NCI-H748 (cell line): ENCODE measurements at regions not wholly inside any gene's neighbourhood (a gene's known extent, or its start where the extent isn't known, plus 50 kb on each side); places are given as distances from the start of the nearest gene placed in this dataset.
"Not testable (repeated sequence)": the region's sequence is repeated elsewhere in the genome, so short reads cannot be mapped to it uniquely, and the experiment has no call there.

Source experiments
- DNase-seq: peaks from one replicate; lab custom pipeline; 2025; ENCODE audit not compliant: unreplicated experiment; lab: John Stamatoyannopoulos, UW

- no peak for DNase-seq
Observed at GRCh38 chr4:177177541-177178081, 132.1 kb upstream of the NEIL3 start.

DNA sequence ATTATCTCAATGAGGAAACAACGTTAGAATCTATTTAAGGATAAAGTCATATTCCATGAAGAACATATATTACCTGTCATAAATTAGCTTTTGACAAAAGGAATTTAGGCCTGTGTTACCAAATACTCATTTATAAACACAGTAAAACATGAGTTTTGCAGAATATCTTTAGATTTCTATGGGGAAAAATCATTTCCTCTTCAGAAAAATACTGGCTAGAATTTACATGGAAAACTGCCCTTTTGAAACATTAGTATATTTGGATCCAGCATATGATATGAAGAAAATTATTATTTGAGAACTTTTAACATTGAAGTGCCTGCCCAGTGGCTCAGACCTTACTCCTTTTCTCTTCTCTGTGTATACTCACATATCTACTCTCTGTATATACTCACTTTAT lies 131.4 kb upstream of the NEIL3 start:
- no peak for DNase-seq

DNA sequence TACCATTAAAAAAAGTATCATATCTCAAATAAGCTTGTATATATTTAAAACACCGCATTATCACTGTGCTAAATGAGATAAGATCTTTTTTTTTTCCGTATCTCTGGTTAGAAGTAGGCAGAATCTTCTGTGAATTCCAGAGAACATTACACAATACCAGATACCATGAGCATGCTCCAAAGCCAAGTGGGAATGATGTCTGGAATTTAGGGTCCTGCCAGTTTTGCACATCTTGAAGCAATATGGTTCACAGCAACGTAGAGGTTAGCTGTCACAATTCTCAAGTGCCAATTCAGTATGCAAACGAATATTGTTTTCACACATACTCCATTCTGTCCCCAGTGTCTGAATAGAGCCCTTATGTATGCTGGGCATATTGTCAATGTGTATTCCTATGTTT lies 127.5 kb upstream of the NEIL3 start:
- DNase-seq: no peak

DNA sequence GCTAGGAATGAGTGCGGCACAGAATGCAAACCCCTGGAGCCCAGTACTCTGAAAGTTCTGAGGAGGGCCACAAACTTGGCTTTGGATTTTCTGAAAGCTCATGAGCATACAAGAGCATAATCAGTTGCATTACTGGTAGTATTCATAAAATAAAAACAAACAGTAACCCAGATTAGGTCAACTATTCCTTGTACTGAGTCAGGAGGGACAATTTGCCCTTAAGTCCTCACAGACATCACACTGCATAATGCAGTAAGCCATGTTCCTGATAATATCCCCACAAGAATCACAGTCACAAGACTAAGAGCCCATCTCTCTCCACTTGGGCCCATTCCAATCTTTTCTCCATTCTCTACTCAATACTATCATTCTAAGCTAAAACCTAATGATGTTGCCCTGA lies 126.9 kb upstream of the NEIL3 start:
- DNase-seq: no peak

GRCh38 chr4:177185151-177185550 lies 124.5 kb upstream of the NEIL3 start:
- no peak for DNase-seq

DNA sequence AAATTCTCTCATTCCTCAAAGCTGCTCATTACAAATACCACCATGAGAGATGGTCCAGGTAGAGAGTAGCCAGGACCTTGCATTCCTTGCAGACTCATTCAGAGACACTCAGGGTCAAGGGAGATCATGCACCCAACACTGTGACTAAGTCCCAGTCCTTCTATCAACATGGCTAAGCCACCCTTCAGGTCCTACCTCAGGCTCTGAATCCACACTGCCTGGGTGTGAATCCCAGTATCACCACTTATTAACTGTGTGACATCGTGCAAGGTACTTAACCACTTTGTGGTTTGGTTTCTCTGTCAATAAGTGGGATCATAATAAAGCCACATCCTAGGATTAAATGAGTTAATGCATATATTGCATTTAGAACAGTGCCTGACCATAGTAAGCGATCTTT lies 124.1 kb upstream of the NEIL3 start:
- no peak for DNase-seq

DNA sequence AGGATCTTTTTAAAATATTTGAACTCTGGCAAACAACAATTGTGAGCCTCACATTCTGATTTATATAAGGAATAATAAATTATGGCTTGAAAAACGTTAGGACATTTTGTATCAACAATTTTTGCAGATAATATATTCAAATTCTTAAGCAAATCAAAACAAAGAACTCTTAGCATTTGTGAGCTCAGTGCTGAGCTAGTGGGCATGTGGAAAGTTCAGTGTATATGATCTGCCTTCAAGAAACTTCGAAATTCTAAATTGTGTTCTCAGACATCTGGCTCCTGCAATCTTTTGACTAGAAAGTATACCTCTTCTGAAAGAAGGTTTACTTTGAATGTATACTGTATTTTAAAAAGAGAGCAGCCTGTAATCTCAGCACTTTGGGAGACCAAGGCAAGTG lies 122.3 kb upstream of the NEIL3 start:
- DNase-seq: no peak

GRCh38 chr4:177190995-177191580 lies 118.6 kb upstream of the NEIL3 start:
- no peak for DNase-seq

- DNase-seq: no peak
Observed at GRCh38 chr4:177191586-177191985, 118.1 kb upstream of the NEIL3 start.

DNA sequence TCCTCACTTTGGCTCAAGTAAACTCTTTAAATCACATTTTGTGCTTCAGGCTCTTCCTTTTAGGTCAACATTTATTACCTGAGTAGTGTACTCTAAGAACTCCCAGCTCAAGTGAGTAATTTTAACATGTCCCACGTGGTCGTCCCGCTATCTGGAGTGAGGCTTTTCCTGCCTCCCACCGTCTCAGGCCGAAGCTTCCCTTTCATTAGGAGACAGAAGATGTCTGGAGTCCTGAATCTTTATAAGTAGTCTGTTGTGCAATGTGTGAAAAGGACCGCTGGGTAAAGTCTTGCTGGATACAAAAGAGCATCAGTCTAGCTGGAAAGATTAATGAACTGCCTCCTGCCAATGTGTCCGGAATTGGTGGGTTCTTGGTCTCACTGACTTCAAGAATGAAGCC lies 117.7 kb upstream of the NEIL3 start:
- no peak for DNase-seq

- DNase-seq: not testable (repeated sequence)
Observed at GRCh38 chr4:177193024-177193715, 116.5 kb upstream of the NEIL3 start.

DNA sequence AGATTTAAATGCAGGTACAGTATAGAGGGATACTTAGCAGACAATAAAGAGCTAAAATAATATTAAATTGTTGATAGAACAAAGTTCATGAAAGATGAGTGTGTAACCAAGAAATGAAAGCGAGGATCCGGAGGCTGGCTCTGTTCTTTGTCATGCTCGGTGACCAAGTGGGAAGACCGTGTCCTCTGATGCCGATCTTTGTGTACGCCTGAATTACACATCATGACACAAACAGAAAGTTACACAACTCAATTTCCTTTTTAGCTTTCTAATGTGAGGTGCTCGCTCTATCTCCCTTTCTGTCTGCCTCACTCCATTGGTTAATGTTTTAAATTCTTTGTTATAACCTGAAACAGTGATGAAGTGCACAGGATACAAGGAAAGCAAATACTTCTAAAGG lies 114.8 kb upstream of the NEIL3 start:
- DNase-seq: no peak

- no peak for DNase-seq
Observed at GRCh38 chr4:177196615-177197014, 113.1 kb upstream of the NEIL3 start.

- DNase-seq: no peak
Observed at GRCh38 chr4:177201614-177202013, 108.1 kb upstream of the NEIL3 start.

- DNase-seq: no peak
Observed at GRCh38 chr4:177204126-177204525, 105.5 kb upstream of the NEIL3 start.

- no peak for DNase-seq
Observed at GRCh38 chr4:177214935-177215334, 94.7 kb upstream of the NEIL3 start.

- no peak for DNase-seq
Observed at GRCh38 chr4:177220376-177220775, 89.3 kb upstream of the NEIL3 start.

- no peak for DNase-seq
Observed at GRCh38 chr4:177222781-177223180, 86.9 kb upstream of the NEIL3 start.

GRCh38 chr4:177225605-177226004 lies 84.1 kb upstream of the NEIL3 start:
- no peak for DNase-seq

DNA sequence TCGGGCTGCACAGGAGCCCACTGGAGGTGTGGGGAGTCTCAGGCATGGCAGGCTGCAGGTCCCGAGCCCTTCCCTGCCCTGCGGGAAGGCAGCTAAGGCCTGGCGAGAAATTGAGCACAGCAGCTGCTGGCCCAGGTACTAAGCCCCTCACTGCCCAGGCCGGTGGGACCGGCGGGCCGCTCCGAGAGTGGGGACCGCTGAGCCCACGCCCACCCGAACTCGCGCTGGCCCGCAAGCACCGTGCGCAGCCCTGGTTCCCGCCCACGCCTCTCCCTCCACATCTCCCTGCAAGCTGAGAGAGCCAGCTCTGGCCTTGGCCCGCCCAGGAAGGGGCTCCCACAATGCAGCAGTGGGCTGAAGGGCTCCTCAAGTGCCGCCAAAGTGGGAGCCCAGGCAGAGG lies 82.0 kb upstream of the NEIL3 start:
- no peak for DNase-seq

- no peak for DNase-seq
Observed at GRCh38 chr4:177228599-177228998, 81.1 kb upstream of the NEIL3 start.

DNA sequence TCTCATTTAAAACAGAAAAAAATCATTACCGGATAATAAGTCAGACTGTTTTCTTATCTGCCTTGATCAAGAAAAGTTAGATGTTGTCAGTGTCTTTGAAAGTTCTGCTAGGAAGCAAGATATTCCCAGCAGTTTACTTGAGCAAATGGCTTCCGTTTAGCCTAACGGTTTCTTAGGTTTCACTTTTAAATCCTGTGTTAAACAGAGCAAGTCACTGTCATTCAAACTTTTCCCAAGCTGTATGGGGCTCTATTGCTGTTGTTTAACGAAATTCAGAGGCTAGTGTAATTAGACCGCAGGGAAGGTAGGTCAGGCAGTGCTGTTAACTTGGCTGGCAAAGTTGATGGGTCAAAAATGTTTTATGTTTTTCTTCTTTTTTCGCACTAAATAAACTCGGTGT lies 80.3 kb upstream of the NEIL3 start:
- DNase-seq: no peak

DNA sequence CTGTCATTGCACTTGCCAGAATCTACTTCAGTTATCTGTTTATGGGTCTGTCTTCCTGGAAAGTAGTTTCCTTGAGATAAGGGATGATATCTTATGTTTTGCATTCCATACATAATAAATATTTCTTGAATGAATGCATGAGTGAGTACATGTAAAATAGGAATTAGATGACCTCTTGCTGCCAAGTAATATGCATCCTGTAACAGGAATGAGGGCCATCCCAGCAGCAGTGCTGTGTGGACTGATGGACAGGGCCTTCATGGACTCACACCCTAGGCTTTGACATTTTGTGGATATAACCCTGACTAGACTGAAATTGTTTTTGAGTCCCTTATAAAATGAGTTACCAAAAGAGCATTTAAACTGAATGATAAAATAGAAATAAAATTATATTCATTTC lies 77.2 kb upstream of the NEIL3 start:
- no peak for DNase-seq
